OCI-LY1 (cell line): ENCODE measurements at regions not wholly inside any gene's neighbourhood (a gene's known extent, or its start where the extent isn't known, plus 50 kb on each side); places are given as distances from the start of the nearest gene placed in this dataset.

Experiments used
- H2AFZ ChIP-seq: fragments of 200-600 bp; sonication (generic), shearing (Covaris generic); 2 replicates; pipeline ENCODE4 v1.6.0; 2014; ENCODE audit warnings: antibody characterized with exemption, mild to moderate bottlenecking, low read length
- H3F3A ChIP-seq: fragments of 200-600 bp; sonication (generic), shearing (Covaris generic); 2 replicates; pipeline ENCODE4 v1.6.0; 2014; ENCODE audit warnings: mild to moderate bottlenecking, antibody characterized with exemption, low read length, moderate library complexity; ENCODE audit not compliant: insufficient read depth
- H3K27ac ChIP-seq: fragments of 200-600 bp; sonication (generic); 2 replicates; pipeline ENCODE4 v1.5.1; 2014; ENCODE audit warnings: low read length, mixed run types, mild to moderate bottlenecking, low read depth; ENCODE audit not compliant: poor library complexity, severe bottlenecking
- H3K27me3 ChIP-seq: fragments of 200-600 bp; sonication (generic); 2 replicates; pipeline ENCODE4 v1.6.0; 2014; ENCODE audit warnings: antibody characterized with exemption, mild to moderate bottlenecking, low read length, moderate library complexity; ENCODE audit not compliant: insufficient read depth
- H3K36me3 ChIP-seq: fragments of 200-600 bp; sonication (generic); 2 replicates; pipeline ENCODE4 v1.6.1; 2014; ENCODE audit warnings: mild to moderate bottlenecking, antibody characterized with exemption, low read length, moderate library complexity, mixed read lengths; ENCODE audit not compliant: insufficient read depth
- H3K4me1 ChIP-seq: fragments of 200-600 bp; sonication (generic); 2 replicates; pipeline ENCODE4 v1.5.1; 2014; ENCODE audit warnings: mild to moderate bottlenecking, low read length, moderate library complexity; ENCODE audit not compliant: insufficient read depth, severe bottlenecking
- H3K4me2 ChIP-seq: fragments of 200-600 bp; sonication (generic), shearing (Covaris generic); 2 replicates; pipeline ENCODE4 v1.6.1; 2014; ENCODE audit warnings: low read length
- H3K4me3 ChIP-seq: fragments of 200-600 bp; sonication (generic); 2 replicates; pipeline ENCODE4 v1.5.1; 2014; ENCODE audit warnings: low read length, low read depth, mild to moderate bottlenecking, mixed read lengths; ENCODE audit not compliant: poor library complexity, severe bottlenecking
- H3K79me2 ChIP-seq: fragments of 200-600 bp; shearing (Covaris generic); 2 replicates; pipeline ENCODE4 v1.6.1; 2016; ENCODE audit warnings: mixed run types, low read length, mixed read lengths; ENCODE audit not compliant: insufficient read depth
- H3K9ac ChIP-seq: fragments of 200-600 bp; sonication (generic), shearing (Covaris generic); 2 replicates; pipeline ENCODE4 v1.6.1; 2014; ENCODE audit warnings: mild to moderate bottlenecking, low read length, mixed read lengths
- H3K9me2 ChIP-seq: fragments of 200-600 bp; sonication (generic), shearing (Covaris generic); 2 replicates; pipeline ENCODE4 v1.6.1; 2014; ENCODE audit warnings: low read depth, mild to moderate bottlenecking, low read length, mixed read lengths
- H3K9me3 ChIP-seq: fragments of 200-600 bp; shearing (Covaris generic); 2 replicates; pipeline ENCODE4 v1.6.1; 2014; ENCODE audit warnings: low read length, mixed read lengths
- H4K20me1 ChIP-seq: fragments of 200-600 bp; sonication (generic), shearing (Covaris generic); 2 replicates; pipeline ENCODE4 v1.6.0; 2016; ENCODE audit warnings: mild to moderate bottlenecking, low read length; ENCODE audit not compliant: insufficient read depth
- EZH2 ChIP-seq: fragments of 200-600 bp; sonication (generic), shearing (Covaris generic); IDR thresholded peaks from 2 replicates; pipeline ENCODE4 v1.8.0; 2017; ENCODE audit warnings: borderline replicate concordance, mixed run types, mild to moderate bottlenecking, antibody characterized with exemption, low read length, moderate library complexity, mixed read lengths
- TF ChIP-seq, protein P1 (sequence below): fragments of 200-600 bp; sonication (generic), shearing (Covaris generic); IDR thresholded peaks from 2 replicates; pipeline ENCODE4 v1.5.1; 2017; ENCODE audit warnings: mild to moderate bottlenecking, antibody characterized with exemption, low read length, moderate library complexity, mixed read lengths

DNA sequence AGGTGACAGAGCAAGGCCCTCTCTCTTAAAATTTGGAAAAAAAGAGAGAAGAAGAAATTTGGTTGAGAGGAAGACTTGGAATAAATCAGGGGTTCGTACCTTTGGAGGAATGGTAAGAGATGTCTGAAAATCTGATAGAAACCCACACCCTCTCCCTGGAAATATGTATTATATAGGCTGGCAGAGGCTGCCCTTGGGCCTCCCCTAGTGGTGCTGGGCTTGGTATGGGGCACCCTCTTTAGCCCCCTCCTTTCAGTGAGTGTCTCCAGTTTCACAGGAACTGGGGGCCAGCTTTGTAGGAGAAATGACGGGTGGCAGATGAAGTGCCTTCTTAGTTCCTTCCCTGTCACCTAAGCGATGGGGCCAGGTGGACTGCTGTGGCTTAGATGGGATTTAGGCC lies 82.9 kb upstream of the SLC2A1 start:
- H3K79me2 ChIP-seq, result no peaks in the 10 kb centered on the region
- H2AFZ ChIP-seq, result no peak overlapping the region
- H3K27me3 ChIP-seq, result peaks cover 4% of the 10 kb centered on the region; the same call in 1 of the 2 replicates
- no peak overlapping the region for H3K9ac ChIP-seq
- no peaks in the 10 kb centered on the region for H3K36me3 ChIP-seq
- no peaks in the 10 kb centered on the region for H3F3A ChIP-seq
- no peak overlapping the region for H3K4me2 ChIP-seq
- H4K20me1 ChIP-seq, result no peaks in the 10 kb centered on the region
- no peak overlapping the region for H3K4me3 ChIP-seq
- H3K27ac ChIP-seq, result no peak overlapping the region
- TF ChIP-seq EZH2, result no peak
- TF ChIP-seq, protein P1, sequence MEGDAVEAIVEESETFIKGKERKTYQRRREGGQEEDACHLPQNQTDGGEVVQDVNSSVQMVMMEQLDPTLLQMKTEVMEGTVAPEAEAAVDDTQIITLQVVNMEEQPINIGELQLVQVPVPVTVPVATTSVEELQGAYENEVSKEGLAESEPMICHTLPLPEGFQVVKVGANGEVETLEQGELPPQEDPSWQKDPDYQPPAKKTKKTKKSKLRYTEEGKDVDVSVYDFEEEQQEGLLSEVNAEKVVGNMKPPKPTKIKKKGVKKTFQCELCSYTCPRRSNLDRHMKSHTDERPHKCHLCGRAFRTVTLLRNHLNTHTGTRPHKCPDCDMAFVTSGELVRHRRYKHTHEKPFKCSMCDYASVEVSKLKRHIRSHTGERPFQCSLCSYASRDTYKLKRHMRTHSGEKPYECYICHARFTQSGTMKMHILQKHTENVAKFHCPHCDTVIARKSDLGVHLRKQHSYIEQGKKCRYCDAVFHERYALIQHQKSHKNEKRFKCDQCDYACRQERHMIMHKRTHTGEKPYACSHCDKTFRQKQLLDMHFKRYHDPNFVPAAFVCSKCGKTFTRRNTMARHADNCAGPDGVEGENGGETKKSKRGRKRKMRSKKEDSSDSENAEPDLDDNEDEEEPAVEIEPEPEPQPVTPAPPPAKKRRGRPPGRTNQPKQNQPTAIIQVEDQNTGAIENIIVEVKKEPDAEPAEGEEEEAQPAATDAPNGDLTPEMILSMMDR, result no peak
- H3K9me2 ChIP-seq, result no peaks in the 10 kb centered on the region
- no peaks in the 10 kb centered on the region for H3K4me1 ChIP-seq
- H3K9me3 ChIP-seq, result no peaks in the 10 kb centered on the region

GRCh38 chr1:43039228-43040055 lies 80.8 kb upstream of the SLC2A1 start:
- no peak overlapping the region for H2AFZ ChIP-seq

DNA sequence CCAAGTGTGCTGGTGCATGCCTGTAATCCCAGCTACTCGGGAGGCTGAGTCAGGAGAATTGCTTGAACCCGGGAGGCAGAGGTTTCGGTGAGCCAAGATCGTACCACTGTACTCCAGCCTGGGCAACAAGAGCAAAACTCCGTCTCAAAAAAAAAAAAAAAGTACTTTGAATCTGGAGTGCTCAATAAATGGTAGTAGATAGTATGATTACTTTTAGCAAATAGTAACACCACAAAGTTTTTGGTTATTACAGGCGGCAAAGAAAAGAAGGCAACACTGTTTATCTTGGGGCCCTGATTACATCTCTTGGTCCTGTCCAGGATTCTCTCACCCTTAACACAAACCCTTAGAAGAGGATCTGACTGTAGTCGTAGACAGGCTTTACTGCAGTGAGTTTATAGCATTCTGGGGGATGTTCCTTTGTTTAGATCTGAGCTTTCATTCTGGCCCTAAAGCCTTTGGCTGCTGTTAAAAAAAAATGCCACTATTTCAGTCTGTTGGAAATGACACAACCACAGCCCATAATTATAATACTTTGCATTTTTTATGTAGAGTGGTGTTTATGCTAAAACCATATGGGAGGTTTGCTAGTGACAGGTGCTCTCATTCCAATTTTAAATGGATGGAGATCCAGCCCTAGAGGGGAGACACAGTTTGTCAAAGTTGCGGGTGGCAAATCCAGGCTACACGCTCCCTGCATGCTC lies 79.7 kb upstream of the SLC2A1 start:
- TF ChIP-seq, protein P1, result no peak
- Histone ChIP-seq H3K79me2 (no peaks in the 10 kb centered on the region), H3F3A (no peaks in the 10 kb centered on the region)

More at GRCh38 chr1:43039228-43040055, 80.8 kb upstream of the SLC2A1 start:
- H3K27me3 ChIP-seq, result peaks cover 4% of the 10 kb centered on the region; the same call in 1 of the 2 replicates
- H3K79me2 ChIP-seq, result no peaks in the 10 kb centered on the region
- H3K4me1 ChIP-seq, result no peaks in the 10 kb centered on the region
- no peak overlapping the region for H3K4me3 ChIP-seq
- no peaks in the 10 kb centered on the region for H3K9me2 ChIP-seq
- H3F3A ChIP-seq, result no peaks in the 10 kb centered on the region
- H3K9ac ChIP-seq, result no peak overlapping the region
- H3K4me2 ChIP-seq, result no peak overlapping the region
- no peaks in the 10 kb centered on the region for H3K36me3 ChIP-seq
- no peaks in the 10 kb centered on the region for H4K20me1 ChIP-seq
- H3K9me3 ChIP-seq, result no peaks in the 10 kb centered on the region
- H3K27ac ChIP-seq, result no peak overlapping the region
- TF ChIP-seq EZH2, result no peak
- TF ChIP-seq, protein P1, result no peak

More for the DNA sequence above, 79.7 kb upstream of the SLC2A1 start:
- no peaks in the 10 kb centered on the region for H3K4me1 ChIP-seq
- no peak overlapping the region for H3K4me2 ChIP-seq
- H3K4me3 ChIP-seq, result no peak overlapping the region
- no peaks in the 10 kb centered on the region for H3K36me3 ChIP-seq
- H3K9ac ChIP-seq, result no peak overlapping the region
- peaks cover 4% of the 10 kb centered on the region; the same call in 1 of the 2 replicates for H3K27me3 ChIP-seq
- no peaks in the 10 kb centered on the region for H3K9me2 ChIP-seq
- H2AFZ ChIP-seq, result no peak overlapping the region
- no peaks in the 10 kb centered on the region for H3K9me3 ChIP-seq
- H3K27ac ChIP-seq, result no peak overlapping the region
- no peaks in the 10 kb centered on the region for H4K20me1 ChIP-seq
